Esophagus squamous epithelium (tissue), 5 donors: ENCODE measurements at regions not wholly inside any gene's neighbourhood (a gene's known extent, or its start where the extent isn't known, plus 50 kb on each side); places are given as distances from the start of the nearest gene placed in this dataset.

Experiments used
- DNase-seq: peaks from one replicate; lab custom pipeline; 2025; lab: John Stamatoyannopoulos, UW
- H3K27ac ChIP-seq, 4 donors: fragments of 200-600 bp; sonication (generic); one replicate each; pipeline ENCODE4 v1.5.1; 2016 to 2019; ENCODE audit warnings: mild to moderate bottlenecking in 1 of 4
- H3K27me3 ChIP-seq, 4 donors: fragments of 200-600 bp; sonication (generic); 1 replicate in 3 of 4; 2 replicates in 1 of 4; pipeline versions ENCODE4 v1.5.1 to v1.6.0; 2017 to 2021; ENCODE audit warnings: antibody characterized with exemption in 1 of 4
- H3K36me3 ChIP-seq, 3 donors: fragments of 200-600 bp; sonication (generic); one replicate each; pipeline ENCODE4 v1.5.1; 2016 to 2019
- H3K4me1 ChIP-seq, 3 donors: fragments of 200-600 bp; sonication (generic); one replicate each; pipeline ENCODE4 v1.5.1; 2017 to 2019
- H3K4me3 ChIP-seq, 4 donors: fragments of 200-600 bp; sonication (generic); 1 replicate in 3 of 4; 2 replicates in 1 of 4; pipeline ENCODE4 v1.5.1; 2016 to 2019; ENCODE audit warnings: mild to moderate bottlenecking in 2 of 4, moderate library complexity in 1 of 4
- H3K9me3 ChIP-seq, 3 donors: fragments of 200-600 bp; sonication (generic); one replicate each; pipeline ENCODE4 v1.5.1; 2016 to 2019
- POLR2A ChIP-seq, 4 donors: fragments of 450-650 bp; IDR thresholded peaks; one replicate each; pipeline ENCODE4 v1.6.1; 2017; ENCODE audit warnings: antibody characterized with exemption in 4 of 4, mild to moderate bottlenecking in 4 of 4, moderate library complexity in 3 of 4
- WGBS, 2 donors: methylation state at CpG; one replicate each; pipeline ENCODE4 v1.1.5; 2018; 5-methylcytosine and 5-hydroxymethylcytosine counted together
- intact Hi-C: fragments of 100-400 bp; cut with DNase I; formaldehyde crosslinking; loops from one replicate; pipeline ENCODE4 v1.15.0; 2022
- TF ChIP-seq, protein P1 (sequence below), 6 experiments: fragments of 450-650 bp in 4 of 6; fragments of 200-600 bp in 2 of 6; sonication (generic) in 2 of 6; IDR thresholded peaks; one replicate each; pipeline ENCODE4 v1.5.1; 2016 to 2019; ENCODE audit warnings: antibody characterized with exemption in 6 of 6, mild to moderate bottlenecking in 4 of 6, moderate library complexity in 4 of 6
- donor health status: DM: yes; HTN: yes; CAD: no.

DNA sequence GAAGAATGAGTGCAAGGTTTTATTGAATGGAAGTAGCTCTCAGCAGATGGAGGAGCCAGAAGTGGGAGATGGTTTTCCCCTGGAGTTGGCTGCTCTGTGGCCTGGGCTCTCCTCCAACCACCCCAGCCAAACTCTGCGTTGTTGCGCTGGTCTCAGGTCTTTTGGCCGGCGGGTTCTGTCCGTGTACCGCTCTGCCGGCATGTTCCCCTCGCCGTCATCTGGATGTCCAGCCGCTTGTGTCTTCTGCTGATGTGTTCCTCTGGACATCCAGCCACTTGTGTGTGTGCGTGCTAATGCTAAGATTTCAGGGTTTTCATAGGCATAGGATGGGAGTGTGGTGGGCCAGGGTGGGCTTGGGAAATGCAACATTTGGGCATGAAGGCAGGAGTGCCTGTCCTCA lies 1311.3 kb upstream of the TMEFF2 start:
- H3K36me3 ChIP-seq = no peaks in the 10 kb centered on the region
- intact Hi-C loops = no loop called here
- WGBS, 2 donors = 90 to 96% methylated on average over 10 to 11 of the region's 11 CpGs
- H3K4me3 ChIP-seq = no peak overlapping the region
- no peaks in the 10 kb centered on the region for H3K4me1 ChIP-seq
- TF ChIP-seq, protein P1, sequence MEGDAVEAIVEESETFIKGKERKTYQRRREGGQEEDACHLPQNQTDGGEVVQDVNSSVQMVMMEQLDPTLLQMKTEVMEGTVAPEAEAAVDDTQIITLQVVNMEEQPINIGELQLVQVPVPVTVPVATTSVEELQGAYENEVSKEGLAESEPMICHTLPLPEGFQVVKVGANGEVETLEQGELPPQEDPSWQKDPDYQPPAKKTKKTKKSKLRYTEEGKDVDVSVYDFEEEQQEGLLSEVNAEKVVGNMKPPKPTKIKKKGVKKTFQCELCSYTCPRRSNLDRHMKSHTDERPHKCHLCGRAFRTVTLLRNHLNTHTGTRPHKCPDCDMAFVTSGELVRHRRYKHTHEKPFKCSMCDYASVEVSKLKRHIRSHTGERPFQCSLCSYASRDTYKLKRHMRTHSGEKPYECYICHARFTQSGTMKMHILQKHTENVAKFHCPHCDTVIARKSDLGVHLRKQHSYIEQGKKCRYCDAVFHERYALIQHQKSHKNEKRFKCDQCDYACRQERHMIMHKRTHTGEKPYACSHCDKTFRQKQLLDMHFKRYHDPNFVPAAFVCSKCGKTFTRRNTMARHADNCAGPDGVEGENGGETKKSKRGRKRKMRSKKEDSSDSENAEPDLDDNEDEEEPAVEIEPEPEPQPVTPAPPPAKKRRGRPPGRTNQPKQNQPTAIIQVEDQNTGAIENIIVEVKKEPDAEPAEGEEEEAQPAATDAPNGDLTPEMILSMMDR (IDR thresholded peaks at IDR 0.05) = no peak
- TF ChIP-seq POLR2A (IDR thresholded peaks at IDR 0.05) = no peak
- no peak overlapping the region for H3K27ac ChIP-seq
- DNase-seq = no peak
- no peaks in the 10 kb centered on the region for H3K9me3 ChIP-seq
- H3K27me3 ChIP-seq = no peaks in the 10 kb centered on the region

- no peaks in the 10 kb centered on the region for H3K9me3 ChIP-seq
- intact Hi-C loops = no loop called here
- DNase-seq = no peak
- WGBS, 2 donors = 65 to 74% methylated on average over 6 to 7 of the region's 7 CpGs
- no peaks in the 10 kb centered on the region for H3K27me3 ChIP-seq
- no peaks in the 10 kb centered on the region for H3K36me3 ChIP-seq
- no peaks in the 10 kb centered on the region for H3K4me1 ChIP-seq
- H3K27ac ChIP-seq = no peak overlapping the region
- TF ChIP-seq, protein P1 (IDR thresholded peaks at IDR 0.05) = no peak
- no peak for TF ChIP-seq POLR2A (IDR thresholded peaks at IDR 0.05)
- H3K4me3 ChIP-seq = no peak overlapping the region
Measured at GRCh38 chr2:193505620-193506019, 1310.9 kb upstream of the TMEFF2 start.

GRCh38 chr2:193502363-193503035 lies 1307.8 kb upstream of the TMEFF2 start:
- no peak overlapping the region for H3K27ac ChIP-seq
- no peaks in the 10 kb centered on the region for H3K27me3 ChIP-seq
- H3K4me3 ChIP-seq = no peak overlapping the region
- TF ChIP-seq POLR2A (IDR thresholded peaks at IDR 0.05) = no peak
- intact Hi-C loops = no loop called here
- no peaks in the 10 kb centered on the region for H3K9me3 ChIP-seq
- WGBS, 2 donors = 80% methylated on average over 3 of the region's 42 CpGs; no CpG with 5 or more reads in 1 of the 2 donors
- no peaks in the 10 kb centered on the region for H3K36me3 ChIP-seq
- DNase-seq = no peak
- no peaks in the 10 kb centered on the region for H3K4me1 ChIP-seq

DNA sequence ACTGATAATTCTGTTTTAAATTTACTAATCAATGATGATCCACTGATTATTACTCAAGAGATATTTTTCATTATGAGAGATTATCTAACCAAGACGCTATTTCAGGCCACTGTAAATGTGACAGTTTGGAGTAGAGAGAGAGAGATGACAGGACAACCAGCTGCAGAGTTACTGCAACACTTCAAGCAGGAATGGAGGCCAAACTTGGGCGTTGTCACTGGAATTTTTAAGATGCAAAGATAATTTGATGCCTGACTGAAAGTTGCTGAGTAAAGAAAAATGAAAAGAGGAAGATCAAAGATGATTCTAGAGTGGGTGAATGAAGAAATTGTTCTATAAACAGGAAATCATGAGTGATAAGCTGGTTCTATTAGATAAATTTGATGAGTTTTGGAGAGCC lies 1302.1 kb upstream of the TMEFF2 start:
- no peaks in the 10 kb centered on the region for H3K4me1 ChIP-seq

GRCh38 chr2:193482557-193482956 lies 1287.8 kb upstream of the TMEFF2 start:
- Histone ChIP-seq H3K4me1 (no peaks in the 10 kb centered on the region), H3K4me3 (no peak overlapping the region), H3K9me3 (no peaks in the 10 kb centered on the region), H3K36me3 (no peaks in the 10 kb centered on the region), H3K27me3 (no peaks in the 10 kb centered on the region), H3K27ac (no peak overlapping the region)
- TF ChIP-seq, protein P1 (IDR thresholded peaks at IDR 0.05) = no peak
- no peak for TF ChIP-seq POLR2A (IDR thresholded peaks at IDR 0.05)
- intact Hi-C loops = no loop called here
- WGBS, 2 donors = 86 to 90% methylated on average over 3 of the region's 3 CpGs
- DNase-seq = no peak

More for the DNA sequence above, 1302.1 kb upstream of the TMEFF2 start:
- no peaks in the 10 kb centered on the region for H3K27me3 ChIP-seq
- intact Hi-C loops = no loop called here
- TF ChIP-seq POLR2A (IDR thresholded peaks at IDR 0.05) = no peak
- TF ChIP-seq, protein P1 (IDR thresholded peaks at IDR 0.05) = no peak
- H3K4me3 ChIP-seq = no peak overlapping the region
- DNase-seq = no peak
- H3K27ac ChIP-seq = no peak overlapping the region
- H3K9me3 ChIP-seq = no peaks in the 10 kb centered on the region
- WGBS, 2 donors = 45 to 69% methylated on average over 2 of the region's 2 CpGs
- no peaks in the 10 kb centered on the region for H3K36me3 ChIP-seq
